ENCODE measurements at regions not wholly inside any gene's neighbourhood (a gene's known extent, or its start where the extent isn't known, plus 50 kb on each side); places are given as distances from the start of the nearest gene placed in this dataset.

- H3K4me3 Mint-ChIP-seq = no peak overlapping the region
- no peaks in the 10 kb centered on the region for H3K36me3 Mint-ChIP-seq (ENCODE audit: low read depth)
- H3K27ac Mint-ChIP-seq (ENCODE audit: unreplicated experiment) = no peak overlapping the region
- no peaks in the 10 kb centered on the region for H3K27me3 Mint-ChIP-seq (ENCODE audit: low read depth)
- no peak for DNase-seq (ENCODE audit: low read depth, low spot score)
- H3K9me3 Mint-ChIP-seq = peaks cover 4% of the 10 kb centered on the region
- H3K4me1 Mint-ChIP-seq = no peaks in the 10 kb centered on the region
- TF ChIP-seq CTCF (conservative IDR thresholded peaks at IDR 0.05) = no peak
Measured at GRCh38 chr7:109497053-109497452, 927.4 kb downstream of the DNAJB9 start.

GRCh38 chr7:109498131-109498530 is 928.5 kb downstream of the DNAJB9 start:
- no peaks in the 10 kb centered on the region for H3K36me3 Mint-ChIP-seq (ENCODE audit: low read depth)
- no peak overlapping the region for H3K27ac Mint-ChIP-seq (ENCODE audit: unreplicated experiment)
- DNase-seq (ENCODE audit: low read depth, low spot score) = no peak
- no peak overlapping the region for H3K4me3 Mint-ChIP-seq
- peaks cover 4% of the 10 kb centered on the region for H3K9me3 Mint-ChIP-seq
- no peak for TF ChIP-seq CTCF (conservative IDR thresholded peaks at IDR 0.05)
- no peaks in the 10 kb centered on the region for H3K4me1 Mint-ChIP-seq
- no peaks in the 10 kb centered on the region for H3K27me3 Mint-ChIP-seq (ENCODE audit: low read depth)

GRCh38 chr7:109503421-109503820 is 933.7 kb downstream of the DNAJB9 start:
- Mint-ChIP-seq H3K4me3 (no peak overlapping the region), H3K4me1 (no peaks in the 10 kb centered on the region), H3K36me3 (ENCODE audit: low read depth) (no peaks in the 10 kb centered on the region), H3K9me3 (peaks cover 4% of the 10 kb centered on the region), H3K27ac (ENCODE audit: unreplicated experiment) (no peak overlapping the region), H3K27me3 (ENCODE audit: low read depth) (no peaks in the 10 kb centered on the region)
- no peak for DNase-seq (ENCODE audit: low read depth, low spot score)
- TF ChIP-seq CTCF (conservative IDR thresholded peaks at IDR 0.05) = no peak

GRCh38 chr7:109522585-109522984 is 952.9 kb downstream of the DNAJB9 start:
- Mint-ChIP-seq H3K36me3 (ENCODE audit: low read depth) (no peaks in the 10 kb centered on the region), H3K9me3 (no peaks in the 10 kb centered on the region), H3K4me1 (no peaks in the 10 kb centered on the region), H3K27me3 (ENCODE audit: low read depth) (no peaks in the 10 kb centered on the region), H3K4me3 (no peak overlapping the region), H3K27ac (ENCODE audit: unreplicated experiment) (no peak overlapping the region)
- no peak for TF ChIP-seq CTCF (conservative IDR thresholded peaks at IDR 0.05)
- DNase-seq (ENCODE audit: low read depth, low spot score) = no peak

- Mint-ChIP-seq H3K36me3 (ENCODE audit: low read depth) (no peaks in the 10 kb centered on the region), H3K4me3 (no peak overlapping the region), H3K27ac (ENCODE audit: unreplicated experiment) (no peak overlapping the region), H3K9me3 (no peaks in the 10 kb centered on the region), H3K4me1 (no peaks in the 10 kb centered on the region), H3K27me3 (ENCODE audit: low read depth) (no peaks in the 10 kb centered on the region)
- DNase-seq (ENCODE audit: low read depth, low spot score) = no peak
- TF ChIP-seq CTCF (conservative IDR thresholded peaks at IDR 0.05) = no peak
Measured at GRCh38 chr7:109527833-109528232, 958.2 kb downstream of the DNAJB9 start.

GRCh38 chr7:109529712-109530111 is 960.0 kb downstream of the DNAJB9 start:
- DNase-seq (ENCODE audit: low read depth, low spot score) = no peak
- no peak for TF ChIP-seq CTCF (conservative IDR thresholded peaks at IDR 0.05)
- no peak overlapping the region for H3K27ac Mint-ChIP-seq (ENCODE audit: unreplicated experiment)
- no peaks in the 10 kb centered on the region for H3K4me1 Mint-ChIP-seq
- H3K27me3 Mint-ChIP-seq (ENCODE audit: low read depth) = no peaks in the 10 kb centered on the region
- no peaks in the 10 kb centered on the region for H3K36me3 Mint-ChIP-seq (ENCODE audit: low read depth)
- H3K9me3 Mint-ChIP-seq = no peaks in the 10 kb centered on the region
- H3K4me3 Mint-ChIP-seq = no peak overlapping the region

Data from neural crest cell (in vitro differentiated cells).